COR-L47 (cell line): ENCODE measurements at regions not wholly inside any gene's neighbourhood (a gene's known extent, or its start where the extent isn't known, plus 50 kb on each side); places are given as distances from the start of the nearest gene placed in this dataset.
"Not testable (repeated sequence)": the region's sequence is repeated elsewhere in the genome, so short reads cannot be mapped to it uniquely, and the experiment has no call there.

ENCODE experiments used
- DNase-seq: peaks from one replicate; lab custom pipeline; 2025; lab: John Stamatoyannopoulos, UW

DNA sequence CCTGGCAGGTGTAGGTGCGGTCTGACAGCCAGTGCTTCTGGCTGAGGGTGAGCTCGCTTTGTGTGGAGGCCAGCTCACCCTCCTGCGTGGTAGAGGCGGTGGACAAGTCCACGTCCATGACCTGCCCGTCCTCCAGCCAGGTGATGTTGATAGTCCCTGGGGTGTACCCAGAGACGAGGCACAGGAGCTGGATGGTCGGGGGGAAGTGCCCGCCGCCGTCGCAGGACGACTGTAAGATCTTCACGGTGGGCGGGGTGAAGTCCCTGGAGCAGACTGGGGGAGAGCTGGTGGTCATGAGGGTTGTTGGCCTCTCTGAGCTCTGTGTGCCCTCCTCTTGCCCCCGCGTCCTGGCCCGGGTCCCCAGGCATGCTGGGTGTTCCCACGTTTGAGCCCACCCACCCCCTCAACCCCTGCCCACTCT is 74.6 kb downstream of the TMEM121 start:
- no peak for DNase-seq

DNA sequence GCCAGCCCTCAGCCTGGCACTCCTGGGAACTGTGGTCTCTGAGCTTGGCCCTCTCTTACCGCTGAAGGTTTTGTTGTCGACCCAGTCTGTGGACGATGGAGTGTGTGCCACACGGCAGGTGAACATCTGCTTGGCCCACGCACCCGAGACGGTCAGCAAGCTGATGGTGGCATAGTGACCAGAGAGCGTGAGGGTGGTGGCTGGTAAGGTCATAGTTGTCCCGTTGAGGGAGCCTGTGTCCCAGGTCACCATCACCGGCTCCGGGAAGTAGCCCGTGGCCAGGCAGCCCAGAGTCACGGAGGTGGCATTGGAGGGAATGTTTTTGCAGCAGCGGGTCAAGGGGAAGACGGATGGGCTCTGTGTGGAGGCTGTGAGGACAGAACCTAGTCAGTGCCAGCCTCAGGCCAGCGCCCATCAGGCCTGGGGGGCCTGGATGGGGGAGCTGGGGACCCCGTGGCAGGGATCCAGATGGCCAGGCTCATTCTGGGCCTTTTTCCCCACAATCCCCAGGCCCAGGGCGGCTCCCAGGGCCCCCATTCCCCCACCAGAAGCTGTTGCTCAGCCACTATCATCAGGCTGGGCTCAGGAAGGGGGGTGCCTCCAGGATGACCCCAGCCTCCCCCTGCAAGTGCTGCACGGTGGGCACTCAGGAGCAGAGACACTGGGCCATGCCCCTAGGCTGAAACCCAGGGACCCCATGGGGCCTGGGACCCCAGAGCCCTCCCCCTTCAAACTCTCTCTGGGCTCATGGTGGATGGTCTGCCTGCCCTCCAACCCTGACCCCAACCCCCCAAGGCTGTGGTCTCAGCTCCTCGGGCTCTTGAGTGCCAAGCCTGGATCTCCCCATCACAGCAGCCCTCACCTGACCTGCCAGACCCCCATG is 75.2 kb downstream of the TMEM121 start:
- DNase-seq, result no peak

DNA sequence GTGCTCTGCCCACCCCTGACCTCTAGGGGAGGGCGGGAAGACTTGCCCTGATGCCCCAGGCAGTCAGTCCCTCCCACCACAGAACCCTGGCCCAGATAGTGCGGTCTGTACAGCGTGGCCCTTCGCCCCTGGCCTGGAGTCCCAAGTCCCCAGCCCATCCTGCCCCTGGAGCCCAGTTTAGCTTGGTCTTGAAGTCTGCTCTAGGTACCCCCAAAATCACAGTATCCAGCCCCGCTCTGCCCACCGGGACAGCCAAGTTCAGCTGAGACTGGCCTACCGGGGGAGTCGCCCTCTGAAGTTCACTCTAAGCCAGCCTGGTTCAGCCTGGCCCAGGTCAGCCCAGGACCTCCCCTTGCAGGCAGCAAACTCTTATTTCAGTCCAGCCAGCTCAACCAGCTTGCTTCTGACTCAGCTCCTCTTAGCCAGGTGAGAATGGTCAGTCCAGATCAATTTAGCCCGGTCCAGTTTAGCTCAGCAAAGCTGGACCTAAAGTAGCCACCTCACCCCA is 75.9 kb downstream of the TMEM121 start:
- DNase-seq, result no peak

DNA sequence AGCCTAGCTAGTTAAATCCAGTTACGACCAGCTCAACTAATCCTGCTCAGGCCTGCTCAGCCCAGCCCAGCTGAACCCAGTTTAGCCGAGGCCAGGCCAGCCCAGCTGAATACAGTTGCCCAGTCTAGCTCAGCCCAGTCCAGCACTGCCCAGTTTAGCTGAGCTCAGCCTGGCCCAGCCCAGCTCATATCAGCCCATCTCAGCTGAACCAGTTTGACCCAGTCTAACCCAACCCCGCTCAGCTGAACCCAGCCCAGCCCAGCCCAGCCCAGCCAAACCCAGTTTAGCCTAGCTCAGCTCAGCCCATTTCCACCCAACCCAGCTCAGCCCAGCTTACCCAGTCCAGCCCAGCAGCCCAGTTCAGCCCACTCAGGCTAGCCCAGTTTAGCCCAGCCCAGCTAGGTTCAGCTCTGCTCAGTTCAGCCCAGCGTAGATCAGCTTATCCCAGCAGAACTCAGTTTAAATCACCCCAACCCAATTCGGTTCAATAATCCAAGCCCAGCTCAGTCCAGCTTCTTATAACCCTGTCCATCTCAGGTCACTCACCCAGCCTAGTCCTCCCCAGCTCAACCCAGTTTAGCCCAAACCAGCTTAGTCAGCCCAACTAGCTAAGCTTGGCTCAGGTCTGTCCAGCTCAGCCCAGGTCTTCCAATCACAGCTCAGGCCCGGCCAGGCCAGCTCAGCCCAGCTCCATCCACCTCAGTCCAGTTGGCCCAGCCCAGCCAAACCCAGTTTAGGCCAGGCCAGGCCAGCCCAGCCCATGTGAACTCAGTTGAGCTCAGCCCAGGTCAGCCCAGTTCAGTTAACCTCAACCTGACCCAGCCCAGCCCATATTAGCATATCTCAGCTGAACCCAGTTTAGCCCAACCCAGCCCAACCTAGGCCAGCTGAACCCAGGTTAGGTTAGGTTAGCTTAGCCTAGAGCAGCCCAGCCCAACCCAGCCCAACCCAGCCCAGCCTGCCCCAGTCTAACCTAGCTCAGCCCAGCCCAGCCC is 76.7 kb downstream of the TMEM121 start:
- no peak for DNase-seq

DNA sequence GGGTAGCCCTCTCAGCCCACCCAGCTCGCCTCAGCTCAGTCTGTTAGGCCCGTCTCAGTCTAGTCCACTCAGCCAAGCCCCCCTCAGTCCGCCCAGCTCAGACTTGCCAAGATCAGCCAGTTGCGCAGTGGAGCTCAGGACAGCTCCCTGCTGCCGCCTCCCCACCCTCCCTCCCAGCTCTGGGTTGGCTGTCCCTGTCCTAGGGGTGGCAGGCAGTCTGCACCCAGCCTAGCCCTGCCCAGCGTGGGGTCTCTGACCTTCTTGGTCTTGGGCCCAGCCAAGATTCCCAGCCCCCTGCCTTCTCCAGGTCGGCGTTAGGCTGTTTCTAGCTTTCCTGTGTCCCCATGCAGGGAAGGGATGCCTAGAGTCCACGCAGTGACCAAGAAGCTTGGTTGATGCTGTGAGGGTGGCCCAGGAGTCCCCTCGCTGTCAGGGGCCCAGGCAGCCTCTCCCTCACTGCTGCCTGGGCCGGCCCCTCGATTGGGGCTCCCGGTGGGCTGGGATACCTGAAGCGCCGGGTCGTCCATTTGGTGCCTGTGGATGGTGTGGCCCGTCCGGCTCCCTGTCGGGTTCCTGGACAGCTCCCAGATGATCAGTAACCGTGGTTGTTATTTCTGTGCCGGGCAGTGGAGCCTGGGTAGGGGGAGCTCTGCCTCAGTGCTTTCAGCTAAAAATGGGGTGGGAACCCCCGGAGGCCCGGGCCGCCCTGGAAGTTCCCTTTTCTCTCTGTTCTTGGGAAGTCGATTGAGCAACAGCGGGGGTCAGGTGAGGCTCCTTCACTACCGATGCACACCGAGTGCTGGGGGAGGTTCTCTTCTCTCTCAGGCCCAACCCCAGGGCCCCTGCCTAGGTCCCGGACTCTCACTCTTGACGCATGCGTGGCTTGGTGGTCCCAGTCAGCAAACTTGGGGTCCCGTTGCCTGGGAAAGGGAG is 78.4 kb downstream of the TMEM121 start:
- DNase-seq, result not testable (repeated sequence)

DNA sequence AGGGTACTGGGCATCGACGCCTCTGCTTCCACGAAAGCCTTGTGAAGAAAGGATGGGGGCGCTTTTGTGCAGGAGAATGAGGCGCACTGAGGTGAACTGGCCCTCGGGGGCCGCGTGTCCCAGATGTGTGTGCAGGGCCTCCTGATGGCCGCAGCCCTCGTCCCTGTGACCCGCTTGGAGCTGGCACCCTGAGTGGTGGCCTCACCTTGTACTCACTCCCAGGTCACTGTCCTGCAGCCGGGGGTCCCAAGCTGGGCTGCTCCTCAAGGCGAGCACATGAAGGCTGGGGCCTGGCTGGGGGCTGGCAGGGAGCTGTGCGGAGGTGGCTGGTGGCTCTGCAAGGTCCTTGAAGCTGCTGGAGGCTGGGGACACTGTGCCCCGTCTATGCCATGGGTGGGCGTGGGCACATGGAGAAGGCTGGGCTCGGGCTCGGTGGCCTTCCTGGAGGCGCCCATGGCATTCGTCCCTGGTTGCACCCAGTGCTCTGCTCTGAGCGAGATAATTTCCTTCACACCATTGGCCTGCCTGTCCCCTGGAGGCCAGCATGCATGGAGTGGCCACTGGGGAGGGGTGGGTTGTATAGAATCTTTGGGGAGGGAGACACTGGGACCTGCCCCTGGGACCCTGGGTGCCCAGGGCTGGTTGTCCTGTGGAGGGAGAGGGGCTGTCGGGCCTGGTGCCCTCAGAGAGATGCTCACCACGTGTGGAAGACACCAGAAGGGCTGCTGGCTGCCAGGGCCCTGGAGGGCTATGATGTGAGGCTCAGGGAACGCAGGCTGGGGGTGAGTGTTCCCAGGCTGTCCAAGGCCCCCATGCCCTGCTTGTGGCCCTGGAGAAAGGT is 79.3 kb downstream of the TMEM121 start:
- no peak for DNase-seq

DNA sequence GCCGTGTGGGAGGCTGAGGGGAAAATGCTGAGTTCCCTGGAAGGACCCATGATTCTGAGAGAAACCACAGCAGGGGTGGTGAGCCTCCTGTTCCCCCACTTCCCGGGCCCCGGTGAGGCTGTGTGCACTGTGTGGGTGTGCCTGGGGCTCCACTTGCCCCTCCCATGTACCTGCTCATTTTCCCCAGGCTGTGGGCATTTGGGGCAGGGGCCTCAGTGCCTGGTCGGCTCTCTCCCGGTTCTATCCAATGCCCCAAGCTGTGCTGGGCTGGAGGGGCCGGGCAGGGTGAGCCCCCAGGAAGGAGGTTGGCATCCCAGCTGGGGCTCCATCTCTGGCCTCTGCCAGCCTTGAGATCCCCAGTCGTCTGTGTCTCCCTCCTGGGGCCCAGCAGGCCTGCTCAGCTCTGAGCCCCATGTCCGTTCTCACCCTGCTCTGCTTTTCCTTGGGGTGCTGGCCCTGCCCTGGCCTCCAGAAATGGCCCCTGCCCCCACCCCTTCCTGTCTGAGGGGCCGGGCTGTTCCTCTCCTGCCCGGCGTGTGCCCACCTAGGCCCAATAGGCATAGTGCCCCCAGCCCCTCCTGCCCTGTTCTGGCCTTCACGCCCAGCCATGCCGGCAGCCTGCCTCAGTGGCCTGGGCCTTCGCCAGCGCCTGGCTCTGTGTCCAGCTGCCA is 80.1 kb downstream of the TMEM121 start:
- not testable (repeated sequence) for DNase-seq

DNA sequence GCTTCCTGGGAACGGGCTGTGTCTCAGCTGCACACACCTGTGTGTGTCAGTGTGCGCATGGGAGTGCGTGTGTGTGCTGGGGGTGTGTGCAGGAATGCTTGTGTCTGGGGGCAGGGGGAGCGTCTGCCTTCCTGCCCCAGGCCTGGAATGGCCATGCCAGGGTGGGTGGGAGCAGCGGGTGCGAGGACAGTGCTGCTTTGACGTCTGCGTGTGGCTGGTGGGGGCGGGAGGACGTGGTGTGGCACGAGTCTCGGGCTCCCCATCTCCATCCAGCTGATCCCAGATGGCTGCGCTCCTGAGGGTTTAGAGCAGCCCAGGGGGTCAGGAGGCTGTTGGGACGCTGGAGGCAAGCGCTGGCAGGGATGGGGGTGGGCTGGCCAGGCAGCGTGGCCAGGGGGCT is 80.6 kb downstream of the TMEM121 start:
- DNase-seq, result not testable (repeated sequence)

DNA sequence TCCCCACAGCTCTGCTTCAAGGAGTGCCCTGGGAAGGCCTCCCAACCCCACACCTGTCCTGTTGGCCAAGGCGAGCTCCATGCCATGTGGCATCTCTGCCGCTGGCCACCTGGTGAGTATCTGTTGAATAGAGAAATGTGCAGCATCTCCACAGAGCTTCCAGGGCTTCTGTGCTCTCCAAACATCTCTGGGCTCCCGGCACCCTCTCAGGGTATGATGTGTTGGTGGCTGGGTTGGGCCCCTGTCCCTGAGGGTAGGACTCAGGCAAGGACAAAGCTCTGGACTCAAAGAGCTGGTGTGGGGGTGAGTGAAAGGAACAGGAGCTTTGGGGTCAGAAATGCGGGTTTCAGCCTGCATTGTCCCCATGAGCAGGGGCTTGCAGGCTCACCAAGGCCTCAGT is 88.6 kb downstream of the TMEM121 start:
- DNase-seq, result not testable (repeated sequence)

DNA sequence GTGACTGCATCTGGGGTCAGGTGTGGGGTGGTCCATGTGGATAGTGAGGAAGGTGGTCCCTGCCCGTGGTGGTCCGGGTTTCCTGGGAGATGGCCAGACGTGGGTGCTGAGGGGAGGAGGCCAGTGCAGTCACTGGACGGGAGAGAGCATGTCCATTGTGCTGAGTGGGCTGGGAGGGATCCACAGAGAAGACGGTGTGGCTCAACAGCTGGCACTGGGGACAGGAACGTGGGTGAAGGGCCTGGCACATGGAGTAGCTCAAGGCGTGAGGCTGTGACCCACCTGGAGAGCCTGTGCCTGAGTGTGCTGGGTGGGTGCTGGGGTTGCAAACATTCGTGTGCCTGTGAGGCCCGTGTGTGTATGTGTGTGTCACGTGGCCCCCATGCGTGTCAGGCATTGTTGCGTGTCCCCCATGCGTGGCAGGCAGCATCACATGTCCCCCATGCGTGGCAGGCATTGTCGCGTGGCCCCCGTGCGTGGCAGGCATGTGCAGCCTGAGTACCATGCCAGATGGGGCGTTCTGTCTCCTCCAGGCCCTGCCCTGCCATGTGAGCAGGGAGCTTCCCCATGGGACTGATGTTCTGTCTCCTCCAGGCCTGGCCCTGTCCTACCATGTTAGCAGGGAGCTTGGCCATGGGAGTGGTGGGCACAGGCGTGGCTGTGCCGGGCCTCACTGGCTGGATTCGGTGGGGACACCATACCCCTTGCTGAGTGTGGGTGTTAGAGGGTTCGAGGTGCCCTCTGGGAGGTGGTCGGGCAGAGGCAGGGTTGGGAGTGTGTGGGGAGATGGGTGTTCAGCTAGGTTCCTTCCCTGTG is 89.8 kb downstream of the TMEM121 start:
- not testable (repeated sequence) for DNase-seq

DNA sequence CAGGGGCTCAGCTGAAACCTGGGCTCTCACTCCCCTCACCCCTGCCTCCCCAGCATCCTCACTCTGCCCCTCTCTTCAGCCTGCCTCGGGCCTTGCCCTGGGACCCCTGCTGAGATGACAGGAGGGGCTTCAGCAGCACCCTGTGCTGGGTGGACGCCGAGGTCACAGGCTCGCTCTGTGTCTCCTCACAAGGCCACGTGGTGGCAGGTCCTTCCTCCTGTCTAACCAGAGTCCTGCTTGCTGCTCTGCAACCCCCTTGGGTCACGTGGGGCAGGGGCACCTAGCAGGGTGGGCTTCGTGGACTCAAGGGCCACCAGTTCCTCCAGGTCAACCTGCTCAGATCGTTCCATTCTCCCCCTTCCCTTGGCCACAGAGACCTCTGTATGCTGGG is 90.4 kb downstream of the TMEM121 start:
- no peak for DNase-seq

DNA sequence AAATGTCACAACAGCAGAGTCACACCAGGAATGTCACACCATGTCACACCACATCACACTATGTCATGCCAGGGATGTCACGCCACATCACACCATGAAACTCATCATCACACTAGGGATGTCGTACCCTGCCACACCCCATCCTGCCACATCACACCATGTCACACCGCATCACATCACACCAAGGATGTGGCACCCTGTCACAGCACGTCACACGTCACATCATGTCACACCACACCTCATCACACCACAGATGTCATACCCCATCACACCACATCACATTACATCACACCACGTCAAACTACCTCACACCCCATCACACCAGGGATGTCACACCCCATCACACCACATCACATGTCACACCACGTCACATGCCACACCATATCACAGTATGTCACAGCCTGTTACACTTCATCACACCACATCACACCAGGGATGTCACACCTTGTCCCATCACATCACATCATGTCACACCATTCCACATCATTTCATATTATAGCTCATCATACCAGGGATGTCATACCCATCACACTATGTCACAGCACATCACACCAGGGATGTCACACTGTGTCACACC is 90.9 kb downstream of the TMEM121 start:
- no peak for DNase-seq

DNA sequence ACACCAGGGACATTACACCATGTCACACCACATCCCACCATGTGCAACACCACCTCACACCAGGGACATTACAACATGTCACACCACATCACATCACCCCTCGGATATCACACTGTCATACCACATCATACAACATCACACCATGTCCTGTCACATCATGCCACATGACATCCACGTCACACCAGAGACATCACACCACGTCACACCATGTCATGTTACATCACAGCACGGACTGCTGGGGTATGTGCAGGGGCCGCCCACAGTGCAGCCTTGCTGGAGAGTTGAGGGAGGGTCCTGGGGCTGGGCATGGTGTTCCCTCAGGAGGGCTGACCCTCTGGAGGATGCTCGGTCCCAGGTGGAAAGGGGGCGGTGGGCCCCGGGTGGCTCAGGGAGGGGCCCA is 91.4 kb downstream of the TMEM121 start:
- DNase-seq, result not testable (repeated sequence)

DNA sequence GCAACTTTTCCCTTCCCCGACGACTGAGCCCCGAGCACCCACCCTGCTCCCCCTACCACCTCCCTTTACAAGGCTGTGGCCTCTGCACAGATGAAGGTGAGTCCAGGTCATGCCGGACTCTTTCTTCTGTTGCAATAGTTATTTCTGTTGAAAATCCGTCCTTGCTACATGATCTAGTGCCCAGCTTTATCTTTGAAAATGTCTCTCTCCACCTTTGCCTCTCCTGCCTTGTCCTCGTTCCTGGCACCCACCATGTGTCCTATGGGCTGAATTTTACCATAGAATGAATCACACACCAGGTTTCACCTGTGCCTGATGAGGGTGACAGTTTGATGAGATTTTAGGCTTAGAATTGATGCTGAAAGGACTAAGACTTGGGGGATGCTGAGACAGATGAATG is 92.9 kb downstream of the TMEM121 start:
- not testable (repeated sequence) for DNase-seq

DNA sequence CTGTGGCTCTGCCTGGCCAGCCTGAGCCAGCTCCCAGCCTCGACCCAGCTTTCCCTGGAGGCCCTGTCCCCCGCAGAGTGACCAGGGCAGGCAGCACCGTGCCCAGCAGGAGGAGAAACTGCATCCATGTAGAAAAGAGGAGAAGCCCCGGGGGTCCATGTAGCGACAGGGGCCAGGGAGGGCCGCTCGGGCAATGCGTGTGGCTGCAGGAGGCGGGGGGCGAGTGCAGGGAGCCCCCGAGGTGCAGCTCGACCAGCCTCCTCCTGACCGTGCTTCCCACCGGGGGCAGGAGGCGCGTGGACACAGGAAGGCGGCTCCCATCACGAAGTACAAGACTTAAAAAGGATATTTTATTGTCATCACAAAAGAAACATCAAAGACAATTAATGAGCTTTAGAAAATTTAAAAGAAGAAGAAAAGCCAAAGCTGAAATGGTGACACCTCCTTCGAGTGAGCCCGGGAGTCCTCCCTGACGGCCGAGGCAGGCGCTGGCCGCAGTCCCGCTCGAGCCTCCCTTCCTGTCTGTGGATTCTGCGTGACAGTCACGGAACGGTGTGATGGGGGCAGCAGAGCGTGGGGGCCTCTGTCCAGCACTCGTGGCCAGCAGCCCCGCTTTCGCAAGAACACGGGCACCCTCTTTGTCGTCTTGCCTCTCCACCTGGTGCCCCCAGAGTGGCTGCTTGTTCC is 93.9 kb downstream of the TMEM121 start:
- not testable (repeated sequence) for DNase-seq

DNA sequence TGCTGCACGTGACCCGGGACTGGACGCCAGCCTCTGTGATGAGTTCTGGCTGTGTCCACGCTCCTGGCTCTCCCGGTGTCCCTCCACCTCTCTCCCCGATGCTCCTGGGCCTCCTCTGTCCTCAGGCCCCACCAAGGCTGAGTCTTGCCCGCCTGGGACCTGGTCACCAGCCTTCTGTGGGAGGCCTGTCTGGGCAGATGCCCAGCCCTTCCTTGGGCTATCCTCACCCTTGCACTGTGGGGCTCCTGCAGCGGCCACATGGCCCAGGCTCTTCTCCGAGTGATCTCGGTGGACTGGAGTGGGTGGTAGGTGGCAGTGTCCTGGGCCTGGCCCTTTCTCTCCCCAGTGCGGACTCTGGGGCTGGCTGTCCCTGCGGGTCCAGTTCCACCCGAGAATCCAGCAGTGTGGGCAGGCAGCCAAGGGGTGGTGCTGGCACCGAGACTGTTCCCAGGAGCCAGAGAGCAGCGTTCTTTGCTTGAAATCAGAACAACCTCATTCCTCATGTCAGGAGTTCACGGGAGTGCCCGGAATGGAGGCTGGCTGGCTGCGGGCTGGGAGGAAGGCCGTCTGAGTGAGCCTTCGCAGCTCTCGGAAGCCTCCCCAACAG is 94.6 kb downstream of the TMEM121 start:
- DNase-seq, result not testable (repeated sequence)
